Neural cell (in vitro differentiated cells): ENCODE measurements at regions not wholly inside any gene's neighbourhood (a gene's known extent, or its start where the extent isn't known, plus 50 kb on each side); places are given as distances from the start of the nearest gene placed in this dataset.

Source experiments
- H2AFZ ChIP-seq: fragments of 200-600, 300-800 bp; sonication (generic), shearing (Covaris generic); 2 replicates; pipeline ENCODE4 v1.6.0; 2014; ENCODE audit warnings: low read depth, mild to moderate bottlenecking, antibody characterized with exemption, low read length, moderate library complexity
- H3F3A ChIP-seq: fragments of 200-600 bp; shearing (Covaris generic); 2 replicates; pipeline ENCODE4 v1.6.1; 2016; ENCODE audit warnings: mild to moderate bottlenecking, moderate library complexity, mixed read lengths, antibody characterized with exemption, low read length; ENCODE audit not compliant: insufficient read depth, poor library complexity, severe bottlenecking
- H3K27ac ChIP-seq: fragments of 200-600, 300-800 bp; sonication (generic), shearing (Covaris generic); 2 replicates; pipeline ENCODE4 v1.5.1; 2014; ENCODE audit warnings: mild to moderate bottlenecking, low read length, moderate library complexity
- H3K27me3 ChIP-seq: fragments of 300-800, 200-600 bp; sonication (generic), shearing (Covaris generic); 2 replicates; pipeline ENCODE4 v1.6.0; 2014; ENCODE audit warnings: mild to moderate bottlenecking, low read depth, low read length, moderate library complexity; ENCODE audit not compliant: insufficient read depth
- H3K36me3 ChIP-seq: fragments of 300-800, 200-600 bp; sonication (generic), shearing (Covaris generic); 2 replicates; pipeline ENCODE4 v1.5.1; 2014; ENCODE audit warnings: mild to moderate bottlenecking, antibody characterized with exemption, low read length, moderate library complexity; ENCODE audit not compliant: insufficient read depth
- H3K4me2 ChIP-seq: fragments of 300-800, 200-600 bp; sonication (generic), shearing (Covaris generic); 2 replicates; pipeline ENCODE4 v1.6.0; 2014; ENCODE audit warnings: mild to moderate bottlenecking, low read length
- H3K4me3 ChIP-seq: fragments of 300-800, 200-600 bp; sonication (generic), shearing (Covaris generic); 2 replicates; pipeline ENCODE4 v1.5.1; 2014; ENCODE audit warnings: mild to moderate bottlenecking, low read length, moderate library complexity
- H3K79me2 ChIP-seq: fragments of 200-600 bp; shearing (Covaris generic); replicated peaks from 2 replicates; pipeline ENCODE4 v1.6.0; 2014; ENCODE audit warnings: mild to moderate bottlenecking, low read length, moderate library complexity; ENCODE audit not compliant: insufficient read depth
- H3K9ac ChIP-seq: fragments of 300-800, 200-600 bp; sonication (generic), shearing (Covaris generic); 2 replicates; pipeline ENCODE4 v1.6.1; 2016; ENCODE audit warnings: mild to moderate bottlenecking, low read length, mixed read lengths
- H3K9me2 ChIP-seq: fragments of 200-600 bp; shearing (Covaris generic); 2 replicates; pipeline ENCODE4 v1.6.1; 2016; ENCODE audit warnings: mild to moderate bottlenecking, low read length, mixed read lengths; ENCODE audit not compliant: insufficient read depth
- H3K9me3 ChIP-seq: fragments of 200-600, 300-800 bp; sonication (generic), shearing (Covaris generic); 2 replicates; pipeline ENCODE4 v1.6.1; 2016; ENCODE audit warnings: mild to moderate bottlenecking, mixed run types, low read length, moderate library complexity, mixed read lengths
- H4K20me1 ChIP-seq: fragments of 200-600 bp; shearing (Covaris generic); 2 replicates; pipeline ENCODE4 v1.6.1; 2016; ENCODE audit warnings: mild to moderate bottlenecking, mixed run types; ENCODE audit not compliant: insufficient read depth
- EP300 ChIP-seq: fragments of 450-650 bp; conservative IDR thresholded peaks from 2 replicates; pipeline ENCODE4 v1.6.1; 2014; ENCODE audit warnings: antibody characterized with exemption, mild to moderate bottlenecking, moderate library complexity; ENCODE audit not compliant: poor library complexity, severe bottlenecking
- EZH2 ChIP-seq: fragments of 200-600, 300-800 bp; shearing (Covaris generic), sonication (generic); IDR thresholded peaks from 2 replicates; pipeline ENCODE4 v1.6.1; 2014; ENCODE audit warnings: antibody characterized with exemption, low read length, borderline replicate concordance, mild to moderate bottlenecking; ENCODE audit not compliant: insufficient read depth, poor library complexity, severe bottlenecking
- MXI1 ChIP-seq: fragments of 450-650 bp; conservative IDR thresholded peaks from 2 replicates; pipeline ENCODE4 v1.6.1; 2014; ENCODE audit warnings: antibody characterized with exemption, mild to moderate bottlenecking; ENCODE audit not compliant: poor library complexity, severe bottlenecking
- POLR2AphosphoS5 ChIP-seq: IDR thresholded peaks from 2 replicates; pipeline ENCODE4 v1.6.1; 2012
- RAD21 ChIP-seq: fragments of 450-650 bp; conservative IDR thresholded peaks from 2 replicates; pipeline ENCODE4 v1.6.1; 2014; ENCODE audit warnings: antibody characterized with exemption, mild to moderate bottlenecking, moderate library complexity
- SMC3 ChIP-seq: fragments of 450-650 bp; conservative IDR thresholded peaks from 2 replicates; pipeline ENCODE4 v1.6.1; 2014; ENCODE audit warnings: antibody characterized with exemption, mild to moderate bottlenecking, moderate library complexity; ENCODE audit not compliant: poor library complexity
- TAF1 ChIP-seq: IDR thresholded peaks from 2 replicates; pipeline ENCODE4 v1.6.1; 2012; ENCODE audit warnings: low read depth
- TF ChIP-seq, protein P1 (sequence below): IDR thresholded peaks from 2 replicates; pipeline ENCODE4 v1.6.1; 2012; ENCODE audit warnings: borderline replicate concordance
- TF ChIP-seq, protein P2 (sequence below): fragments of 450-650 bp; IDR thresholded peaks from 2 replicates; pipeline ENCODE4 v1.5.1; 2014; ENCODE audit warnings: antibody characterized with exemption, mild to moderate bottlenecking, moderate library complexity; ENCODE audit not compliant: poor library complexity, severe bottlenecking

DNA sequence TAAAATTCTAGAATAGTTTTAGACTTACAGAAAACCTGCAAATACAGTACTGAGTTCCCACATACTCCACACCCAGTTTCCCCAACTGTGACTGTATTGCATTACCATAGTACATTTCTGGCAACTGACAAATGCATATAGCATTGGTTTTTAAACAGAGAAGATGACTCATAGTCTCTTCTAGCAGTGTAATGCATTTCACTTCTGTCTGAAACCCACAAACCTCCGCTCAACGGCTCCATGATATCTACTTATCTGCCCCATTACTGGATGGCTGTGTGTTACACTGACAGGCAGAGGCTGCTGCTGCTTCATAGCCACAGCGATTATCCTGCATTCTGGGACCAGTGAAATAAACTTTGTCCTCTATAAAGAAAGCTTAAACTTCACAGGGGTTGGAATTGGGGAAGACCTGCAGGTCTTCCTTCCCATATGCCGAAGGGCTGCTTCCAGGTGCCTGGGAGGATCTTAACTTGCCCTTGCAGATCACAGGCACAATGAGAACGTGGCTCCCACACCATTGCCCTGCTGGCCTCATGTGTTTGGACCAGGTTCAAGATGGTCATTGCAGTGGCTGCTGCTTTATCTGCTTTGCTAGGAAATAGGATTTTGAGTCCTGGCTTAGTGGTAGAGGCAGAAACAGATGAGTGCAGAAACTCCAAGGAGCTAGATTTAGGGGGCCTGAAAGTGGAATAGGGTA is 742.6 kb upstream of the HS6ST1 start:
- Histone ChIP-seq H3K27ac (no peak overlapping the region), H2AFZ (no peak overlapping the region), H4K20me1 (no peaks in the 10 kb centered on the region), H3K79me2 (no peaks in the 10 kb centered on the region), H3K36me3 (no peaks in the 10 kb centered on the region), H3K9ac (no peak overlapping the region), H3K4me3 (no peak overlapping the region), H3F3A (no peaks in the 10 kb centered on the region), H3K4me2 (no peak overlapping the region), H3K9me3 (no peaks in the 10 kb centered on the region), H3K27me3 (no peaks in the 10 kb centered on the region), H3K9me2 (no peaks in the 10 kb centered on the region)
- TF ChIP-seq, protein P1, sequence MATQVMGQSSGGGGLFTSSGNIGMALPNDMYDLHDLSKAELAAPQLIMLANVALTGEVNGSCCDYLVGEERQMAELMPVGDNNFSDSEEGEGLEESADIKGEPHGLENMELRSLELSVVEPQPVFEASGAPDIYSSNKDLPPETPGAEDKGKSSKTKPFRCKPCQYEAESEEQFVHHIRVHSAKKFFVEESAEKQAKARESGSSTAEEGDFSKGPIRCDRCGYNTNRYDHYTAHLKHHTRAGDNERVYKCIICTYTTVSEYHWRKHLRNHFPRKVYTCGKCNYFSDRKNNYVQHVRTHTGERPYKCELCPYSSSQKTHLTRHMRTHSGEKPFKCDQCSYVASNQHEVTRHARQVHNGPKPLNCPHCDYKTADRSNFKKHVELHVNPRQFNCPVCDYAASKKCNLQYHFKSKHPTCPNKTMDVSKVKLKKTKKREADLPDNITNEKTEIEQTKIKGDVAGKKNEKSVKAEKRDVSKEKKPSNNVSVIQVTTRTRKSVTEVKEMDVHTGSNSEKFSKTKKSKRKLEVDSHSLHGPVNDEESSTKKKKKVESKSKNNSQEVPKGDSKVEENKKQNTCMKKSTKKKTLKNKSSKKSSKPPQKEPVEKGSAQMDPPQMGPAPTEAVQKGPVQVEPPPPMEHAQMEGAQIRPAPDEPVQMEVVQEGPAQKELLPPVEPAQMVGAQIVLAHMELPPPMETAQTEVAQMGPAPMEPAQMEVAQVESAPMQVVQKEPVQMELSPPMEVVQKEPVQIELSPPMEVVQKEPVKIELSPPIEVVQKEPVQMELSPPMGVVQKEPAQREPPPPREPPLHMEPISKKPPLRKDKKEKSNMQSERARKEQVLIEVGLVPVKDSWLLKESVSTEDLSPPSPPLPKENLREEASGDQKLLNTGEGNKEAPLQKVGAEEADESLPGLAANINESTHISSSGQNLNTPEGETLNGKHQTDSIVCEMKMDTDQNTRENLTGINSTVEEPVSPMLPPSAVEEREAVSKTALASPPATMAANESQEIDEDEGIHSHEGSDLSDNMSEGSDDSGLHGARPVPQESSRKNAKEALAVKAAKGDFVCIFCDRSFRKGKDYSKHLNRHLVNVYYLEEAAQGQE: no peak

DNA sequence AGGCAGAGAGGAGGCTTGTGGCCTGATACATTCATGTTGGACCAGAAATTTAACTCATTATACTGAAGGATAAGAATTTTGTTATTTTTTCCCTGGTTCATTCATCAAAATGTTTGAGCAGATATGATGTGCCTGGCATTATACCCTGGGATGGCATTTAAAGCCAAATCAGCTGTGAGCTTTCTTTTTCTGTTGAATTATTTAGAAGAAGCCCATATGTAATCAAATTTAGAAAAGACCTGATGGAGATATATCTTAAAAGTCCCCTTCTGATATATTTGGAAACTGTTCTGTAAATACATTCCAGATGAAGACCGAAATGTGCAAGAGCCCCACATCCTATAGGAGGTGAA is 743.1 kb upstream of the HS6ST1 start:
- Histone ChIP-seq H3K9me3 (no peaks in the 10 kb centered on the region), H3K27me3 (no peaks in the 10 kb centered on the region), H3K36me3 (no peaks in the 10 kb centered on the region), H3K9me2 (no peaks in the 10 kb centered on the region), H3K79me2 (no peaks in the 10 kb centered on the region), H3F3A (no peaks in the 10 kb centered on the region), H3K9ac (no peak overlapping the region), H3K4me2 (no peak overlapping the region), H2AFZ (no peak overlapping the region), H4K20me1 (no peaks in the 10 kb centered on the region), H3K4me3 (no peak overlapping the region), H3K27ac (no peak overlapping the region)
- TF ChIP-seq EP300 (no peak), SMC3 (no peak), RAD21 (no peak), TAF1 (no peak), POLR2AphosphoS5 (no peak), EZH2 (no peak), MXI1 (no peak)
- TF ChIP-seq, protein P2, sequence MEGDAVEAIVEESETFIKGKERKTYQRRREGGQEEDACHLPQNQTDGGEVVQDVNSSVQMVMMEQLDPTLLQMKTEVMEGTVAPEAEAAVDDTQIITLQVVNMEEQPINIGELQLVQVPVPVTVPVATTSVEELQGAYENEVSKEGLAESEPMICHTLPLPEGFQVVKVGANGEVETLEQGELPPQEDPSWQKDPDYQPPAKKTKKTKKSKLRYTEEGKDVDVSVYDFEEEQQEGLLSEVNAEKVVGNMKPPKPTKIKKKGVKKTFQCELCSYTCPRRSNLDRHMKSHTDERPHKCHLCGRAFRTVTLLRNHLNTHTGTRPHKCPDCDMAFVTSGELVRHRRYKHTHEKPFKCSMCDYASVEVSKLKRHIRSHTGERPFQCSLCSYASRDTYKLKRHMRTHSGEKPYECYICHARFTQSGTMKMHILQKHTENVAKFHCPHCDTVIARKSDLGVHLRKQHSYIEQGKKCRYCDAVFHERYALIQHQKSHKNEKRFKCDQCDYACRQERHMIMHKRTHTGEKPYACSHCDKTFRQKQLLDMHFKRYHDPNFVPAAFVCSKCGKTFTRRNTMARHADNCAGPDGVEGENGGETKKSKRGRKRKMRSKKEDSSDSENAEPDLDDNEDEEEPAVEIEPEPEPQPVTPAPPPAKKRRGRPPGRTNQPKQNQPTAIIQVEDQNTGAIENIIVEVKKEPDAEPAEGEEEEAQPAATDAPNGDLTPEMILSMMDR: no peak
- TF ChIP-seq, protein P1: no peak
